SKM-1 (cell line): ENCODE measurements at regions not wholly inside any gene's neighbourhood (a gene's known extent, or its start where the extent isn't known, plus 50 kb on each side); places are given as distances from the start of the nearest gene placed in this dataset.

ENCODE experiments used
- DNase-seq: peaks from one replicate; lab custom pipeline; 2025; ENCODE audit not compliant: unreplicated experiment; lab: John Stamatoyannopoulos, UW

DNA sequence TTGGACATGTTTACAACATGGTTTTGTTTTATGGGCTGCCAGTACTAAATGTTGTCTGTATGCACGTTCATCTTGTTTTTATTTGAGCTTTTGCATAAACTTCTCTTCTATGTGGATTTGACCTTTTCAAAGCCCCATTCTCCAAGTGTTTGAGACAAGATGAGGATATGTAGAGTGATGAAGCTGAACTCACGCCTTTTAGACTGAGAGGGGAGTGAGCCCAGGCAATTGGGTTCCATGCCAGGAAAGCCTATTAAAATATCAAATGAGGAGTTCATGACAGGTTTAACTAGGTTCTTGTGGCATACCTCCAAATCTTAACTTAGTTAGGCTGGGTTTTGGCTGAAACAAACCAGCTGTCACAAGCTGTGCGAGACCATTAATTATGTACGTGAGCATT lies 170.4 kb upstream of the LDB2 start:
- no peak for DNase-seq

DNA sequence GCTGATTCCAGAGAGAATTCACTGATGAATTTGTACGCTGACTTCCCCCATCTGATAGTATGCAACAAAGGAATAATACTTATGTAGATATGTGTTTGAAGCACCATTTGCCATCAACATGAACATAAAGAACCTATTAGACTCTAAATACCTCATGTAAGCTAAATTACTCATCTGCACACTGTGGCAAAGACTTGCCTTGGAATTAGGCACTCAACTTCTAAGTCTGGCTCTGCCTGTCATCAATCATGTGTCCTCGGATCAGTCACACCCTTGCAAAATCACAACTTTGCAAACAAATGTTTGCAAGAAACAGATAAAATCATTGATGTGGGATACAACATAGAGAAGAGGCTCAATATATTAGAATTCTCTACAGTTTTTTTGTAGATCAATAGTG lies 169.9 kb upstream of the LDB2 start:
- no peak for DNase-seq

DNA sequence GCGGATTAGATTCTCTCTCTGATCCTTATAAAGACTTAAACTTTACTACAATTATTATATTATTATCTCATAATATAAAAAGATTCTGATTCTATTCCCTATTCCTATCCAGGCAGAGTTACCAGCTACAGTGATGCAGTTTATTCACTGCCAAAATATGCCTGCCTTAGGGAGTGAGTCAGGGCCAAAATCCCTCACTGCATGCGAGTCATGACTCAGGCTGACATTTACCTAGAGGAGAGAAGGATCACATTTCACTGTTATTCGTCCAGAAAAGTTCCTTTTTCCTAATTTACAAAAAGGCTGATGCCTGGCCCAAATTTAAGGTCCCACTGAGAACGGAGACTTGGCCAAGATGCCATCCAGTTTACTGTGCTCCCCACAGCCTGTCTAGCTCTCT lies 168.5 kb upstream of the LDB2 start:
- no peak for DNase-seq

DNA sequence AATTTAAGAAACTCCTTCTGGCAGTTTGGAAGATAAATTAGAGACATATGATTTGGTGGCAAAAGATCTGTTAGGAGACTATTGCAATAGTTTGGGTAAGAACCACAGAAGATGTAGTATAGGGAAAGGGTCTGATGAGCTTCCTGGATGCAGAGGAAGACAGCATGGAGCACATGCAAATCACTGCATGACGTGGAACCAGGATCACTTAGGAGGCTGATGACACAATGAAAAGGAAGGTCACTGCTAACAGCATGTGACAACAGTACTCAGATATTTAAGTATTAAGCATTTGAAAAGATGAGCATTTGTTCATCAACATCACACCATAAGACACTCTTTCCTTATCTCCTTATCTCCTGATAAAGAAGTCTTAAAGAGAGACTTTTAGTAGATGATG lies 167.8 kb upstream of the LDB2 start:
- no peak for DNase-seq

DNA sequence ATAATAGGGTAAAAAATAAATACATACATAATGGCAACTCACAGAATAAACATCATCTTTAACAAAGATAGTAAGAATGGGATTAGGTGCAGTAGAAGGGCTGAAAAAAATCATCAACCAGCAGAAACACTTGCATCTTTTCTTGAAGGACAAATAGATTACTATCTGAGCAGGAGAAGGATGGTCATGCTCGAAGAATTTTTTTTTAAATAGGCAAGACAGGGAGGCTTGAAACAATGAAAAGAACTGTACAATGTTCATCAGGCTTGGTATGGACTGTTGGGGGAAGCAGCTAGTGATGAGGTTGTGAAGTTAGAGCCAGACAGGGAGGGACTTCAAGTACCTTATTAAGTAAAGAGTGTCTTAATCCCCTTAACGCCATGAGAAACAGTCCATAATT lies 167.4 kb upstream of the LDB2 start:
- DNase-seq = no peak

DNA sequence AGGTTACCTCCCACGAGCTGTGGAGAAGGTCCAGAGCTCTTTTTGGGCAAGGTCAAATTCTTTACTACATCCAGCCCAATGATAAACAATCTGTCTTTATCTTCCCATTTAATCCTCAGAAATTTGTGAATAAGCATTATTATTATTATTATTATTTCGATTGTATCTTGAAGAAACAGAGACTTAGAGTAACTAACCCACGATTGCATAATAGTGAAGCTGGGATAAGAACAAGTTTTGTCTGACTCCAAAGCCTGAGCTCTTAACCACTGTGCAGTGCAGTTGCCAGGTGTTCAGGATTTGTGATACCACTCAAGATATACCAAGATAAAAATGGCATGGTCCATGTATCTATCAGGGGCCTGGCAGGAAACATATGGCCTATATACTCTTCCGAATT lies 166.5 kb upstream of the LDB2 start:
- DNase-seq = no peak

DNA sequence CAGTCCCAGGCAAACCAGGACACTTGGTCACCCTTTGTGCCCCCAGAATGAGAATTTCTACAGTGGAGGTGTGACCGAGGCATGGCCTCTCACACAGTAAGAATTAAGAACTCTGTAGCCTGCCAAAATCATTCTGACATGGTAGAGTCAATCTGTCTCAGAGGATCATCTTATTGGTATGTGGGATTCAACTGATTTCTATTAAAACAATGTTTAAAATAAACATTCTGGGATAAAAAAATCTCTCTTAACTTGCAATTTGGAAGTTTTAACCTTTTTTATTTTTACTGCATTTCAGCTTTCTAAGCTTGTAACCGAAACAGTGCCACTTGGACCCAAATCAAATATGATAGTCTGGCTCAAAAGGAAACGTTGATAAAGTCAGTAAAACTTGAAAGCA lies 165.4 kb upstream of the LDB2 start:
- DNase-seq = no peak

DNA sequence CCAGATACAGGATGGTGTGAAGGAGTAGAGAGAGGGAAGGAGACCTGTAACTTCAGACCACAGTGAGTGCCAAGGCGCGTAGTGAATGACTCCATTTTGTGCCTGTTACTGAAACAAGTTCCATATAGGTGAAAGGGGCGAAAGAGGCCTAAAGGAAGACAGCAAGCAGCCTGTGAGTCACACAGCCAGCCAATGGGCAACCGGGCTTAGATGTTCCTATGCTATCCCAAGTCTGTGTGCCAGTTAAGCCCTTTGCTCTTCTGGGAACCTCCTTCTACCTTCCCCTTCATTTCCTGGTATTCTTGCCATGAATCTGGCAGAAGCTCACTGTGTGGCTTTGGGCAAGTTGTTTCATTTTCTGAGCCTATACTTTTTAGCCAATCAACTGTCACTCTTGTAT lies 161.8 kb upstream of the LDB2 start:
- DNase-seq = no peak

DNA sequence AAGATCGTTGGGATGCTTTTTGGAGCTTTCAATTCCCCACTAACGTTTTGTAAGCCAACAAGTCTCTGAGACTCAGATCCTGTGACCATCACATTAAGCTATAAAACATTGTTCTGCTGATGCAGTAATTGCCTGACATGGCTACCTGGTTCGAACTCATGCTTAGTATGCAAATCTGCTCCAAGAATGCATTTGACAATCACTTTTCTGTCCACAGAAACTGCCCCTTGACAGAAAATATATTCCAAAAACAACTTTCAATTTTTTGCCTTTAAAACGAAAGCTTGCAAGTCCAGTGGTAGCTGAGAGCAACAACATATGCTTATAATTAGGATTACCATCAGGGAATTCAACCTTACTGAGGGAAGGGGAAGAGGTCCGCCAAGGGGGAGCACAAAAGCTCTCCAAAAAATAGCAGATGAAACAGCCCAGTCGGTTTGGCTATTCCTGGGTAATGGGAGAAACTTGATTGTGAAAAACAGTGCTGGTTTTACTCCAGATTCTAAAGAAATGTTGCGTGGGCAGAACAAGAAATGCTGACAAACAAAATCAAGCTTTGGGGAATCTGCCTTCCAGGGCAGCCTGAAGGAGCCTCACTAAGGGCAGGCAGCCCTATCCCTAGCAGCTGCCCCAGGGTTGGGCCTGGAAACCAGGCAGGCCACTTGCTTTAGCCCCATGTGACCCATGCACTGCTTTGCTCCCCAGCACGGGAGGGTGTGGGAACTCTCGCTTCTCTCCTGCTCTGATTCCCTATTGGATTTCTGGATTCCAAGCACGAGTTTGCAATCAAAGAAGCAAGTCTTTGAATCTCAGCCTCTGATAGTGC lies 160.7 kb upstream of the LDB2 start:
- no peak for DNase-seq

DNA sequence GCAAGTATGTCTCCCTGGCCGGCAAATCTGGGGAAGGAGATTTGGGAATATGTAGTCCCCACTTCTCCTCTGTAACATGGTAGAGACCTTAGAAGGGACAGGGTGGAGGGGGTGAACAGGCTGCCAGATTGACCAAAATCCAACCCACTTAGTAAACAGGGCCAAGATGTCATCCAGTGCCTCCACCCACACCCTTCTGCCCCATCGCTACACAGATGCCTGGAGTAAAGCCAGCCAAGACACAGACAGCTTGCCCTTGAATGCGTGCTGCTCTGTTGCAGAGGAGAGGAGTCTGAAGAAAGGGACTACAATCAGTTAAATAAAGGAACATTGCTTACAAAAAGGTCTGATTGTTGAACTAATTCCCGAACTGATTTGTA lies 160.1 kb upstream of the LDB2 start:
- DNase-seq = no peak

DNA sequence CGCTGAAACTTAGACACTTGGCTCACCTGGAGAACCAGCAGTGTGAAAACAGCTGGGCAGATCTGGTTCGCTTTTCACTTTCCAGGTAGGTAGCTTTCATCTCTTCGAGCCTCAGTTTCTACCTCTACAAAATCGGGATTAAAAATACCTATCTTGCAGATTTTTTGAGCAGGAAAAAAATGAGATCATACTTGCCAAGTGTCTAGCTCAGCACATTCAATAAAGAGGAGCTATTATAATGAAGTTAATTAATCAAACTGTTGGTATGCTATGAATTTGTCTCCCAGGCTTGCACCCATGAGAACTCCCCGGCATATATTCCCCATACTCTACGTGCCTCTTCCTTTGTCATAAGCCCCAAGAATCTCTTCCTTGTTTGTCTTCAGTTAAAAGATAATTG lies 158.6 kb upstream of the LDB2 start:
- DNase-seq = no peak

DNA sequence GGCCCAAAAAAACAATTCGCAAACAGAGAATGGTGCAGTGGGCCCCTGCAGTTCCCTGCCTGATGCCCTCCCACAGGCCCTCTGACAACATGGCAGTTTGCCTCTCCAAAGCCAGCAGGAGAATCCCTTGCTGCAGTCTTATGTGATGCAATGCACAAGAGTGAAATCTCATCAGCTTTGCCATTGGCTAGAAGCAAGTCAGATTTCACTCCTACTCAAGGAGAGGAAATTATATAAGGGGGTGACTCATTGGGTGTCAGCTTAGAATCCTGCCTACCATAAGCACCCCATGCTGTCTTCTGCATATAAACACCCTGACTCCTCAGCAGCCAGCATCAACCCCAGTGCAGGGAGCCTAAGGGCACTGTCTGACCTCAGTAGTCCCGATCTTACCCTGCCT lies 157.3 kb upstream of the LDB2 start:
- no peak for DNase-seq

DNA sequence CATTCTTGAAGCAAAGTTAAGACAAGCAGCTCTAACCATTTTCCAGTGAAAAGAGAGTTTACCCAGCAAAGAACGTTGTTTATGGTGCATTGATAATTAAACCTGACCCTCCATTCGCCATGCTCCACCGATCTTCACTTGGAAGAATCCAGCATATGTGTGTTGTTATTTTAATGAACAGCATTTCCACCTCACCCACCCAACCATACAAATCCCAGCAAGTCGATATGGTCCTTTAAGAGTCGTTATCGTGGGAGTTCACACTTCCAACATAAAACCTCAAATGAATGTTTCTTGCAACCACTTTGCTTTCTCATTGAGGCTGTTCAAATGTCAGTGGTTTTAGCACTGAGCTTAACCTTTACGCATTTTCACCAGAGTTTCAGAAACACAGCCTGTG lies 147.4 kb upstream of the LDB2 start:
- DNase-seq = no peak

DNA sequence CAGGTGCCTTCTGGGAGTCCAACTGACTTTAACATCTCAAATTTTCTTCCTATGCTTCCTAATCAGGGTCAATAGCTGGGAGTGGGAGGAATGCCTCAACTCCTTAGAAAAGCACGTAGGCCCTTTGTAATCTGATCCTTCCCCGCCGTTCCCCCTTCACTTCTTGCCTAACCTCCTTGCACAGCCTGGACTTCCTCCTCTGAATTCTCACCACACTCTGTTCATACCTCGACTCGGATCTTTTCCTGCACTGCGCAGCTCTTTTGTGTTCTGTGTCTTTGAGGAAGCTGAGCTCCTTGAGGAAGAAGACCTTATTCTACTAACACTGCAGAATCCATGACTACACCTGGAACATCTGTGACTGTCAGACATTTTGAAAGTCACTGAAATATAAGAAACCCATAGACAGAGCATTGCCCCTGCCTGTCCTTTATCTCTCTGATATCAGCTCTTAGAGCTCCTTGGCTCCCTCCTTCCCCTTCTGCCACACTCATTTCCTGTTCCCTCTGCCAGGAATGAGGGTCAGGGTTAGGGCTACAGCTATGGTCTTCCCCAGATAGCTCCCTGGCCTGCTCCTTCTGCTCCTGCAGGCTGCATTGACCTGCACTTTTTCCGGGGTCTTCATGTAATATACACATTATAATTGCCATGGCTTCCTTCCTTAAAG lies 140.2 kb upstream of the LDB2 start:
- DNase-seq = peak; percentile 66

DNA sequence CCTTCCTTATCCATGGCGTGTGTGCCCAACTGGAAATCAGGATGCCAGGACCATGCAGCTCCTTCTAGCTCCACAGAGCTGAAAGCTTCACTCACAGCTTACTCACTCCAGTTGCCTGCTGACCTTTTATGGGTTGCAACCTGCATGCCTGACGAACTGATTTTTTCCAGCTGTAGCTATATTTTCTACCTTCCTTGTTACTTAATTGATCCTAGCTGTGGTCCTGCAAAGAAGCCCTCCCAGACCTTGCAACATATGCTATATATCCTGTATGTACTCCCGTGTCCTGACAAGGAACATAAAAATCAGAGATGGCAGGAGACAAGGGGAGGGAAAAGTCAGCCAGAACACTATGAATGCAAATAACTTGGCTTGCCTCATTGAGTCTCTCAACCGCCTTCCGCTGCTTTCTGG lies 135.3 kb upstream of the LDB2 start:
- no peak for DNase-seq

DNA sequence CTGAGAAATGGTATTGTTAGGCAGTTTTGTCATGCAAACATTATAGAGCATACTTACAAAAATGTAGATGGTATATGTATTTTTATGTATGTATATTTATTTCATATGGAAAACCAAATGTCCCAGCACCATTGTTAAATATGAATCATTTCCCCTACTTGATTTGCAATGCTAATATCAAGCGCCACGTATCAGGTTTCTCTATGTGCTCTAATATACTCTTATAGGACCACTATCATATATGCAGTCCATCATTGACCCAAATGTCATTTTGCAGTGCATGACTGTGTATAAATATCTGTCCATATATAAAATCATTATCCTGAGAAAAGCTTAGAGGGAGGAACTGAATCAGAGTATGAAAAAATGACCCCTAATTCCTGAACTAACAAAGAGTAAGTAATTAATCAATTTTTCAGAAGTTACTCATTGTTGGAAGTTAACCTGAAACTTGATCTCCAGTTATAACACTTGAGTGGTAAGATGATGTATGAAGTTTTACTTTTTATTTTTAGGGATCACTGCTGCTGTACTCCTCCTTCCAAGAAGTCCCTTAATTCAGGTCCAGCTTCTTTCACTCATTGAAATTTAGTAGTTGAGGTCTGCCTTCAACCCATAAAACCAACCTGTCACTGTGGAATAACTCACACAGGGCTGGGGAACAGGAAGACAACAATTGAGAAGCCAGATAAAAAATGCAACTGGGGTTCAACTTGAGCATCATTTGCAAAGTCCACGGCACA lies 134.8 kb upstream of the LDB2 start:
- DNase-seq = no peak

DNA sequence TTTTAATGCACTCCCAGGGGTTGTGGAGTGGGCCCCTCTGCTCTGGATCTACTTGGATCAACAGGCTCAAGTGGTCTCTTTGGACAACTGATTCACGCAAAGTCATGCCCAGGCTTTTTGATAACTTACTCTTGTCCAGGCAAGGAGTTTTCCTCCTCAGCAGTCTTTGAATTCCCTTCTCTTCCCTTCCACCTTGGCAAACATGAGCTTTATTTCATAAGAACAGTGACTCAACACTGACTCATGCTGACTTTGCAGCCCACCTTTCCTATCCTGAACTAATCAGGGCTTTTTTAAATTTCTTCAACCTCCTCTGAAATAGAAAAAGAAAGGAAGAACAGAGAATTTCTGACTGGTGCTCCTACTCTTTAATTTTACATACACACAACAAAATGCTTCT lies 132.1 kb upstream of the LDB2 start:
- no peak for DNase-seq

DNA sequence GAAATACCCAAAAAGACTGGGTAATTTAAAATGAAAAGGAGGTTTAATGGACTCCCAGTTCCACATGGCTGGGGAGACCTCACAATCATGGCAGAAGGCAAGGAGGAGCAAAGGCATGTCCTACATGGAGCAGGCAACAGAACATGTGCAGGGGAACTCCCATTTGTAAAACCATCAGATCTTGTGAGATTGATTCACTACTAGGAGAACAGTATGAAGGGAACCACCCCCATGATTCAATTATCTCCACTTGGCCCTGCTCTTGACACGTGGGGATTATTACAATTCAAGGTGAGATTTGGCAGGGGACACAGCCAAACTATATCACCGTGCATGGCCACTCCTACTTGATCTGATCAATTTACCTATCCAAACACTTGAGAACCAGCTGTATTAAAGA lies 131.5 kb upstream of the LDB2 start:
- no peak for DNase-seq

DNA sequence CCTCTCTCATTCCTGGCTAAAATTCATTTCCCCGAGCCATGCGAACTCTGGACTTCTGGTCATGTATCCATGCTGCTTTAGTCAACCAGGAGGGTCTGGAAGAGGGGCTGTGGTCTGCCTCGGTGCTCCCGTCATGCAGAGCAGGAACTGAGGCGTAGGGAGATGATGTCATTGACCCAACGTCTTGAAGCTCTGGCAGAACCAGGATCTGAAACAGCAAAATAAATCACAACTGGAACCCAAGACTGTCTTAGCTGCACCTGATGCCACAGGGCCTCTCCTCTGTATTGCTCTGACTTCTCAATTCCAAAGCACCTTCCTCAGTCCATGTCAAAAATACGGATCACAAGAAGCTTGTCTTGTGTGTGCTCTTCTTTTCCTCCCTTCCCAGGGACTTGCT lies 131.0 kb upstream of the LDB2 start:
- no peak for DNase-seq

DNA sequence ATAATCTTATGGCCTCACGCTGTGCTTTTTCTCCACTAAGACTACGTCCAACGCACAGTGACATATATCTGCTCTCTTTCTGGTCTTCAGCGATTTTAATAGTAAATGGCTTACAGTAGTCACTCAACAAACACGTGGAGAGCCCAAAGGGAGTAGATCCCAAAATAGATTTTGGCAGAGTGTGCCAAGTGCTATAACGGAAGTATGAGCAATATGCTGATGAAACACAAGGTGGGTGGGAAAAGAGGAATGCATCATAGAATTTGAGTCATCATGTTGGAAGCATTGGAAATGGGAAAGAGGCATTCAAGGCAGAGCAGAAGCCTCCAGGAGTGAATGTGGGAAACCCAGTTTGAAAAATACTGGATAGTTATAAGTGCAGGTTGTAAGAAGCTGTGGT lies 129.1 kb upstream of the LDB2 start:
- DNase-seq = no peak

DNA sequence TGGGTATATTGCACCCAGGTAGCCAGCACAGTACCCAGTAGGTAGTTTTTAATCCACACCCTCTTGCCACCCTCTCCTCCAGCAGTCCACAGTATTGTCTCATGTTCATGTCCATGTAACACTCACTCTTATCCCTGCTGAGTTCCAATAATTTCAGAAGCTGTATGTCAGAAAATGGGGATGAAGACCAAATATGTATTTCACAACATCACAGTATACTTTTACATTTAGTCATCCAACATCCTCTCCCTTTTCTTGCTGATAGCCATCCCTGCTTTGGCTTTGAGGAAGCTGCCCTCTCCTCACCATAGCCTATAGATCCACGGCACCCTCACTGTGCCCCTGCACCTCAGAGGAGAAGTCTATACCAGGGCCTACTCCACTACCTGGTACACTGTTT lies 126.0 kb upstream of the LDB2 start:
- no peak for DNase-seq

DNA sequence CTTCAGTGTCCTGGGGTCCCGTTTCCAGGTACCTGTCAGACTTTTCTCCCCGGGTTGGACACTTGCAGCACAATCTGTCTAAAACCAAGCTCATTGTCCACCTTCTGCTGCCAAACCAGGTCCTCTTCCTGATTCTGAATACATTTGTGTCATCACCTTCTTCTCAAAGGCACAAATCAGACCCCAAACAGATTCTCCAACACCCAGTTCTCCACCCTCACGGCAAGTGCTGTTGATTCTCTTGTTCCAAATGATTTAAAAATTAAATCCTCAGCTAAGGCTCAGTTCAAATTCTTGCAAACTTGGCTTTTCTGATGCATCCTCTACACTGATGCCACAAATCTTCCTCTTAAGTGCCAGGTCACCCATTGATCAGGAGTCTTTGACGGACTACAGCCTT lies 122.5 kb upstream of the LDB2 start:
- no peak for DNase-seq
